Activated B cell treated with CpG ODN at 0.5 μM for 24 hours (primary cell): ENCODE measurements at regions not wholly inside any gene's neighbourhood (a gene's known extent, or its start where the extent isn't known, plus 50 kb on each side); places are given as distances from the start of the nearest gene placed in this dataset.

ENCODE experiments used
- ATAC-seq: fragments of 200-7000 bp; cut with Tn5 transposase; one replicate; pipeline ENCODE4 v1.10.0; 2021; ENCODE audit warnings: low read depth, mild to moderate bottlenecking, moderate library complexity
- CTCF ChIA-PET: fragments of 350-600 bp; sonication (Branson Sonifier 250); formaldehyde crosslinking; loops from one replicate; lab custom pipeline; 2021; ENCODE audit warnings: antibody characterized with exemption; lab: Charles Lee
- POLR2A ChIA-PET: fragments of 350-600 bp; sonication (Branson Sonifier 250); formaldehyde crosslinking; loops from one replicate; lab custom pipeline; 2021; ENCODE audit warnings: antibody characterized with exemption; lab: Charles Lee
- DNase-seq: peaks from one replicate; pipeline ENCODE4 v3.0.0; 2022
- H3K27ac Mint-ChIP-seq: one replicate; pipeline ENCODE4 v1.8.0; 2020; ENCODE audit warnings: mixed read lengths
- H3K27me3 Mint-ChIP-seq: one replicate; pipeline ENCODE4 v1.8.0; 2021; ENCODE audit warnings: mixed read lengths
- H3K36me3 Mint-ChIP-seq: one replicate; pipeline ENCODE4 v1.8.0; 2021; ENCODE audit warnings: low read depth, mixed read lengths
- H3K4me1 Mint-ChIP-seq: one replicate; pipeline ENCODE4 v1.8.0; 2021; ENCODE audit warnings: mixed read lengths
- H3K4me3 Mint-ChIP-seq: one replicate; pipeline ENCODE4 v1.8.0; 2020; ENCODE audit warnings: mild to moderate bottlenecking, mixed read lengths
- H3K9me3 Mint-ChIP-seq: one replicate; pipeline ENCODE4 v1.8.0; 2020; ENCODE audit warnings: mixed read lengths
- intact Hi-C: fragments of 100-400 bp; cut with micrococcal nuclease; formaldehyde crosslinking; loops from one replicate; pipeline ENCODE4 v1.15.1; 2024
- TF ChIP-seq, protein P1 (sequence below): fragments of 200-600 bp; IDR thresholded peaks from one replicate; pipeline ENCODE4 v1.8.0; 2022; ENCODE audit warnings: antibody characterized with exemption, mild to moderate bottlenecking

DNA sequence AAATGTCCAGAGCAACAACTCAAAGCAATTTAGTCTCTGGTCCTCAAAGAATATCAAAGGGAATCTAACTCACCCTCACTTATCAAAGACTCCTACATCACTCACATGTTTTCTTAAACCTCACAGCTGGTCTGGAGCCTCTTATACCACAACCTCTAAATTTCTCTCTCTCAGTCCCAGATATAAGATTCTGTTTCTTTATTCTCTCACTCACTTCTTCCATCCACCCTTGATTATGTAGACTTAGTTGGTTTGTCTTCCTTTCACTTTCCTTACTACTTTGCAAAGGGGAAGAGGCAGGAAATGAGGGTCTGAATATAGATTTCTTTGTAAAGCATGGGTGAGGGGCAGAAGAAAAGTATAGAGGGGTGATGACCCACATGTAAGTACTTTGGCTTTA is 75.4 kb upstream of the STARD4 start:
- ChIA-PET CTCF (no interaction called here), POLR2A (no interaction called here)
- ATAC-seq (no peak), DNase-seq (no peak)
- peaks cover 3% of the 10 kb centered on the region for H3K27me3 Mint-ChIP-seq
- TF ChIP-seq, protein P1, sequence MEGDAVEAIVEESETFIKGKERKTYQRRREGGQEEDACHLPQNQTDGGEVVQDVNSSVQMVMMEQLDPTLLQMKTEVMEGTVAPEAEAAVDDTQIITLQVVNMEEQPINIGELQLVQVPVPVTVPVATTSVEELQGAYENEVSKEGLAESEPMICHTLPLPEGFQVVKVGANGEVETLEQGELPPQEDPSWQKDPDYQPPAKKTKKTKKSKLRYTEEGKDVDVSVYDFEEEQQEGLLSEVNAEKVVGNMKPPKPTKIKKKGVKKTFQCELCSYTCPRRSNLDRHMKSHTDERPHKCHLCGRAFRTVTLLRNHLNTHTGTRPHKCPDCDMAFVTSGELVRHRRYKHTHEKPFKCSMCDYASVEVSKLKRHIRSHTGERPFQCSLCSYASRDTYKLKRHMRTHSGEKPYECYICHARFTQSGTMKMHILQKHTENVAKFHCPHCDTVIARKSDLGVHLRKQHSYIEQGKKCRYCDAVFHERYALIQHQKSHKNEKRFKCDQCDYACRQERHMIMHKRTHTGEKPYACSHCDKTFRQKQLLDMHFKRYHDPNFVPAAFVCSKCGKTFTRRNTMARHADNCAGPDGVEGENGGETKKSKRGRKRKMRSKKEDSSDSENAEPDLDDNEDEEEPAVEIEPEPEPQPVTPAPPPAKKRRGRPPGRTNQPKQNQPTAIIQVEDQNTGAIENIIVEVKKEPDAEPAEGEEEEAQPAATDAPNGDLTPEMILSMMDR, result no peak
- H3K4me3 Mint-ChIP-seq, result no peak overlapping the region
- H3K27ac Mint-ChIP-seq, result no peak overlapping the region
- H3K4me1 Mint-ChIP-seq, result no peaks in the 10 kb centered on the region
- no peaks in the 10 kb centered on the region for H3K9me3 Mint-ChIP-seq
- no peaks in the 10 kb centered on the region for H3K36me3 Mint-ChIP-seq
- intact Hi-C loops, result no loop called here

DNA sequence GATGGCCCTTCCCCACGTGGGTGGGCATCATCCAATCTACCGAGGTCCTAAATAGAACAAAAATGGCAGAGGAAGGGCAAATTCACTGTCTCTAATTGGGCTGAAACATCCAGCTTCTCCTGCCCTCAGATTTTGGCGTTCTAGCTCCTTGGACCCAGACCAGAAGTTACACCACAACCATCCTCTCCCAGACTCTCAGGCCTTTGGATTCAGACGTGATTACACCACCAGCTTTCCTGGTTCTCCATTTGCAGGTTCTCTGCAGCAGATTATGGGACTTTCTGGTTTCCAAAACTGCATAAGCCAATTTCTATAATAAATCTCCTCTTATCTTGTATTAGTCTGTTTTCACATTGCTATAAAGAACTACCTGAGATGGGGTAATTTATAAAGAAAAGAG is 73.6 kb upstream of the STARD4 start:
- DNase-seq (no peak), ATAC-seq (no peak)
- Mint-ChIP-seq H3K27me3 (peaks cover 12% of the 10 kb centered on the region), H3K27ac (no peak overlapping the region), H3K4me3 (no peak overlapping the region), H3K36me3 (no peaks in the 10 kb centered on the region), H3K9me3 (no peaks in the 10 kb centered on the region), H3K4me1 (no peaks in the 10 kb centered on the region)
- ChIA-PET POLR2A (no interaction called here), CTCF (no interaction called here)
- TF ChIP-seq, protein P1, result no peak
- intact Hi-C loops, result no loop called here

DNA sequence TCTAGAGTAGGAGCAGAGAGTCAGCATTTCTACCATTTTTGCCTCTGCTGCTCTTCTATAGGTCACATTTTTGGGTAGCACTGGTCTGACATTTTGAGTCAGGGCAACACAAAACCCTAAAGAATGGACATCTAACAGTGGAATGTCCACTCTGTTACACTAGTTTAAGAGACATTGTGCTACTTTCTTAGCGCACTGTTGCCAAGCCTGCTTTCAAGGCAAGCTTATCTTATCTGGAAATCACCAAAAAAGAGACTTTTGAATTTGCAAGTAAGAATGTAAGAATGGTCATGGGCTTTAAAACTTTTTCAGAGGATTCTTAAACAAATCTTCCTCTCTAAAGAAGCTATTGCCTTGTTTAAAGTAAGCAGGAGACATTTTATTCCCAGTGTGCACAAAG is 73.0 kb upstream of the STARD4 start:
- DNase-seq, result no peak
- intact Hi-C loops, result no loop called here
- no peak overlapping the region for H3K27ac Mint-ChIP-seq
- CTCF ChIA-PET, result no interaction called here
- no peak overlapping the region for H3K4me3 Mint-ChIP-seq
- TF ChIP-seq, protein P1, result no peak
- H3K36me3 Mint-ChIP-seq, result no peaks in the 10 kb centered on the region
- no peaks in the 10 kb centered on the region for H3K9me3 Mint-ChIP-seq
- H3K4me1 Mint-ChIP-seq, result no peaks in the 10 kb centered on the region
- ATAC-seq, result no peak
- H3K27me3 Mint-ChIP-seq, result peaks cover 12% of the 10 kb centered on the region
- POLR2A ChIA-PET, result no interaction called here

DNA sequence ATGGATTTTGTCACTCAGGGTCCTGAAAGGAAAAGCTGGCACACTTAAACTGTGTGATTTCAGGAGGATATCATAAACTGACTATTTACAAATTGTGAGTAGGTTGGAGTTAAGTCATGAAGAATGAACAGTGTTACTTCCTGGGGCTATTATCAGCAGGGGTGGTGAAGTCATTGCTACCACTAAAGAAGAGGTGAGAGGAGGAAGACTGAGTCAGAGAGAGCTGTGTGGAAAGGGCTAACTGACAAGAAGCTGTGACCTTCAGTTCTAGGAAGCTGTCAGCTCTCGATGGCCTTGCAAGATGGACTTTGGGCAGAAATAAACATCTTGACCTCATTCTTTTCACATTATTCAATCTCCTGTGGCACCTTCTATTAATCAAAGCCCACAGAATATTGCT is 72.3 kb upstream of the STARD4 start:
- DNase-seq (no peak), ATAC-seq (no peak)
- Mint-ChIP-seq H3K36me3 (no peaks in the 10 kb centered on the region), H3K4me1 (no peaks in the 10 kb centered on the region), H3K9me3 (no peaks in the 10 kb centered on the region), H3K4me3 (no peak overlapping the region), H3K27me3 (peaks cover 12% of the 10 kb centered on the region), H3K27ac (no peak overlapping the region)
- intact Hi-C loops, result no loop called here
- TF ChIP-seq, protein P1, result no peak
- ChIA-PET POLR2A (no interaction called here), CTCF (no interaction called here)

DNA sequence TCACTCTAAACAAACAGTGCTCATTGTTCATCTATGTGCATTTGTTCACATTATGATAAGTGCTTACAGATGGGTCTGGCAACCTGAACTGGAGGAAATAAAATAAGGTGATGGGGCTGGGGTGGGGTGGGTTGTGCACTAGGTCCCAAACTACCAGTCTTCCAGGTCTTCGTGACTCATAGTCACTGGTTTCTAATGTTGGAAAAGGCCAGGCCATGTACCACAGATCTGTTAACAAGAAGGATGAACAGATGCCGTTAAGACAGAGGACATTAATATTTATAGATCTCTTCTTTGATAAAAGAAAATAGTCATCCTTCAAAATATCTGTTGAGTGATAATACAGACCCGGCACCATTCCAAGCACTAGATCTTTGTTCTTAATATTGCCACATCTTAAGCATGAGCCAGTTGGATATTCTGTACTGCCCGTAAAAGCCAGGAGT is 71.4 kb upstream of the STARD4 start:
- H3K9me3 Mint-ChIP-seq, result no peaks in the 10 kb centered on the region
- POLR2A ChIA-PET, result no interaction called here
- no peaks in the 10 kb centered on the region for H3K4me1 Mint-ChIP-seq
- no peak overlapping the region for H3K27ac Mint-ChIP-seq
- TF ChIP-seq, protein P1, result no peak
- no peak overlapping the region for H3K4me3 Mint-ChIP-seq
- no peaks in the 10 kb centered on the region for H3K36me3 Mint-ChIP-seq
- no peak for DNase-seq
- CTCF ChIA-PET, result no interaction called here
- intact Hi-C loops, result no loop called here
- H3K27me3 Mint-ChIP-seq, result peaks cover 12% of the 10 kb centered on the region
- no peak for ATAC-seq
